Right lobe of liver (tissue), 6 donors: ENCODE measurements at regions not wholly inside any gene's neighbourhood (a gene's known extent, or its start where the extent isn't known, plus 50 kb on each side); places are given as distances from the start of the nearest gene placed in this dataset.

Experiments
- ATAC-seq, 4 donors: fragments of 200-7000 bp; cut with Tn5 transposase; one replicate each; pipeline ENCODE4 v1.9.1; 2020; ENCODE audit warnings: mild to moderate bottlenecking in 4 of 4, moderate library complexity in 4 of 4
- DNase-seq, 3 donors: peaks; one replicate each; pipeline ENCODE4 v3.0.0-alpha.2; 2020
- H3K27ac ChIP-seq, 3 donors: fragments of 200-600 bp; one replicate each; pipeline ENCODE4 v1.8.0; 2022
- H3K27me3 ChIP-seq, 2 donors: fragments of 200-600 bp; one replicate each; pipeline ENCODE4 v1.8.0; 2022
- H3K36me3 ChIP-seq, 4 donors: fragments of 200-600 bp; sonication (generic) in 1 of 4; one replicate each; pipeline versions ENCODE4 v1.5.1 to v1.8.0; 2017 to 2022; ENCODE audit warnings: control low read depth in 1 of 4
- H3K4me1 ChIP-seq, 4 donors: fragments of 200-600 bp; sonication (generic) in 1 of 4; one replicate each; pipeline versions ENCODE4 v1.5.1 to v1.8.0; 2017 to 2022; ENCODE audit warnings: control low read depth in 1 of 4
- H3K4me3 ChIP-seq, 3 donors: fragments of 200-600 bp; one replicate each; pipeline ENCODE4 v1.8.0; 2022
- H3K9me3 ChIP-seq, 4 donors: fragments of 200-600 bp; sonication (generic) in 1 of 4; one replicate each; pipeline versions ENCODE4 v1.5.1 to v1.8.0; 2017 to 2022; ENCODE audit warnings: control low read depth in 1 of 4
- CTCF ChIP-seq, 4 donors: fragments of 200-600 bp in 3 of 4; fragments of 450-650 bp in 1 of 4; IDR thresholded peaks; one replicate each; pipeline versions ENCODE4 v1.5.1 to v1.8.0; 2016 to 2022; ENCODE audit warnings: antibody characterized with exemption in 4 of 4, mild to moderate bottlenecking in 2 of 4
- POLR2A ChIP-seq: fragments of 450-650 bp; IDR thresholded peaks from one replicate; pipeline ENCODE4 v1.6.1; 2017; ENCODE audit warnings: antibody characterized with exemption, mild to moderate bottlenecking
- WGBS: methylation state at CpG from one replicate; pipeline ENCODE4 v1.1.6; 2018; ENCODE audit warnings: low coverage, low lambda C conversion rate; ENCODE audit not compliant: insufficient coverage; ENCODE audit errors: missing lambda C conversion rate; 5-methylcytosine and 5-hydroxymethylcytosine counted together
- intact Hi-C, 2 donors: fragments of 100-400 bp; cut with DNase I; formaldehyde crosslinking; loops; one replicate each; pipeline versions ENCODE4 v1.11.2 to v1.14.1; 2022
- donor health status: DM: no; HTN: yes; CAD: no.
- donor health status: DM: no; HTN: no; CAD: no.
- donor health status: DM: no; HTN: no; CAD: no.
- donor health status: DM: no; HTN: yes; CAD: no.
- donor health status: DM: no; HTN: yes; CAD: no.

GRCh38 chr10:108568824-108569223, 1354.5 kb downstream of the XPNPEP1 start:
- intact Hi-C loops, result no loop called here
- no peaks in the 10 kb centered on the region for H3K36me3 ChIP-seq
- no peaks in the 10 kb centered on the region for H3K9me3 ChIP-seq
- no peak for DNase-seq
- no peak overlapping the region for H3K27ac ChIP-seq
- no peaks in the 10 kb centered on the region for H3K27me3 ChIP-seq
- WGBS, result 87% methylated on average over 2 of the region's 2 CpGs
- H3K4me3 ChIP-seq, result no peak overlapping the region
- ATAC-seq, result no peak
- H3K4me1 ChIP-seq, result no peaks in the 10 kb centered on the region
- TF ChIP-seq POLR2A (no peak), CTCF (IDR thresholded peaks at IDR 0.05) (no peak)

- DNase-seq (no peak), ATAC-seq (no peak)
- Histone ChIP-seq H3K4me3 (no peak overlapping the region), H3K36me3 (no peaks in the 10 kb centered on the region), H3K9me3 (no peaks in the 10 kb centered on the region), H3K27me3 (no peaks in the 10 kb centered on the region), H3K27ac (no peak overlapping the region), H3K4me1 (no peaks in the 10 kb centered on the region)
- TF ChIP-seq CTCF (IDR thresholded peaks at IDR 0.05), result no peak
- TF ChIP-seq POLR2A, result no peak
- 47% methylated on average over 5 of the region's 5 CpGs for WGBS
- intact Hi-C loops, result no loop called here
These were observed 1355.2 kb downstream of the XPNPEP1 start for GRCh38 chr10:108567899-108568752.

GRCh38 chr10:108566316-108567107, 1356.8 kb downstream of the XPNPEP1 start:
- H3K4me1 ChIP-seq, result peaks cover 0 to 8% (median 0%) of the 10 kb centered on the region in 4 donors
- H3K9me3 ChIP-seq, result no peaks in the 10 kb centered on the region
- ATAC-seq, result peak in 1 of 4 donors; percentile 36
- no peaks in the 10 kb centered on the region for H3K36me3 ChIP-seq
- no peak overlapping the region for H3K4me3 ChIP-seq
- H3K27me3 ChIP-seq, result no peaks in the 10 kb centered on the region
- no peak for TF ChIP-seq CTCF (IDR thresholded peaks at IDR 0.05)
- no peak for TF ChIP-seq POLR2A
- DNase-seq, result peak in 1 of 3 donors; percentile 46
- no peak overlapping the region for H3K27ac ChIP-seq
- intact Hi-C loops, result no loop called here
- no CpG with 5 or more reads among the region's 33 CpGs for WGBS

GRCh38 chr10:108562105-108562504, 1361.2 kb downstream of the XPNPEP1 start:
- ATAC-seq (peak in 2 of 4 donors; percentile 29 to 62), DNase-seq (no peak)
- no peak for TF ChIP-seq POLR2A
- TF ChIP-seq CTCF (IDR thresholded peaks at IDR 0.05), result no peak
- Histone ChIP-seq H3K4me1 (peaks cover 0 to 10% (median 0%) of the 10 kb centered on the region in 4 donors), H3K36me3 (no peaks in the 10 kb centered on the region), H3K27me3 (no peaks in the 10 kb centered on the region), H3K27ac (no peak overlapping the region), H3K9me3 (no peaks in the 10 kb centered on the region), H3K4me3 (no peak overlapping the region)
- intact Hi-C loops, result no loop called here
